Mesendoderm (in vitro differentiated cells): ENCODE measurements at regions not wholly inside any gene's neighbourhood (a gene's known extent, or its start where the extent isn't known, plus 50 kb on each side); places are given as distances from the start of the nearest gene placed in this dataset.
"Not testable (repeated sequence)": the region's sequence is repeated elsewhere in the genome, so short reads cannot be mapped to it uniquely, and the experiment has no call there.

Source experiments
- DNase-seq: peaks from one replicate; pipeline ENCODE4 v3.0.0; 2013
- H2AK5ac ChIP-seq: 2 replicates; pipeline ENCODE4 v1.6.1; 2013; ENCODE audit warnings: low read length, inconsistent platforms
- H2BK120ac ChIP-seq: 2 replicates; pipeline ENCODE4 v1.6.1; 2013; ENCODE audit warnings: low read depth, mild to moderate bottlenecking, low read length, moderate library complexity, mixed read lengths
- H2BK15ac ChIP-seq: replicated peaks from 2 replicates; pipeline ENCODE4 v1.6.1; 2013; ENCODE audit warnings: low read depth, mild to moderate bottlenecking, moderate library complexity
- H2BK5ac ChIP-seq: 2 replicates; pipeline ENCODE4 v1.6.1; 2013; ENCODE audit warnings: low read length, inconsistent platforms
- H3K18ac ChIP-seq: 2 replicates; pipeline ENCODE4 v1.6.1; 2013; ENCODE audit warnings: mild to moderate bottlenecking, low read length, mixed read lengths
- H3K23ac ChIP-seq: one replicate; pipeline ENCODE4 v1.6.1; 2013; ENCODE audit warnings: low read length
- H3K27ac ChIP-seq: 2 replicates; pipeline ENCODE4 v1.5.1; 2013; ENCODE audit warnings: low read depth, mild to moderate bottlenecking, inconsistent platforms, low read length, moderate library complexity
- H3K27me3 ChIP-seq: 2 replicates; pipeline ENCODE4 v1.6.1; 2013; ENCODE audit warnings: low read length, control low read depth, mild to moderate bottlenecking, inconsistent platforms; ENCODE audit not compliant: insufficient read depth, poor library complexity
- H3K36me3 ChIP-seq: 2 replicates; pipeline ENCODE4 v1.6.1; 2013; ENCODE audit warnings: low read length, inconsistent platforms; ENCODE audit not compliant: control insufficient read depth, insufficient read depth
- H3K4ac ChIP-seq: one replicate; pipeline ENCODE4 v1.6.1; 2013; ENCODE audit warnings: low read depth, mild to moderate bottlenecking, low read length, moderate library complexity
- H3K4me1 ChIP-seq: 2 replicates; pipeline ENCODE4 v1.6.1; 2013; ENCODE audit warnings: low read depth, low read length, inconsistent platforms; ENCODE audit not compliant: control insufficient read depth
- H3K4me2 ChIP-seq: 2 replicates; pipeline ENCODE4 v1.6.1; 2013; ENCODE audit warnings: low read length
- H3K4me3 ChIP-seq: 2 replicates; pipeline ENCODE4 v1.5.1; 2013; ENCODE audit warnings: mild to moderate bottlenecking, low read length
- H3K56ac ChIP-seq: one replicate; pipeline ENCODE4 v1.6.1; 2013; ENCODE audit warnings: low read length
- H3K79me1 ChIP-seq: 2 replicates; pipeline ENCODE4 v1.6.1; 2013; ENCODE audit warnings: low read length, inconsistent platforms
- H3K79me2 ChIP-seq: 2 replicates; pipeline ENCODE4 v1.6.1; 2013; ENCODE audit warnings: mild to moderate bottlenecking, low read length; ENCODE audit not compliant: control insufficient read depth, insufficient read depth
- H3K9ac ChIP-seq: 2 replicates; pipeline ENCODE4 v1.6.1; 2013; ENCODE audit warnings: low read length, inconsistent platforms
- H4K5ac ChIP-seq: one replicate; pipeline ENCODE4 v1.6.1; 2013; ENCODE audit warnings: low read length
- H4K8ac ChIP-seq: one replicate; pipeline ENCODE4 v1.6.1; 2013; ENCODE audit warnings: low read depth, mild to moderate bottlenecking, control low read depth, low read length, moderate library complexity
- WGBS: extraction: QIAGEN DNeasy Blood & Tissue Kit; methylation state at CpG from one replicate; pipeline ENCODE4 v1.1.7; 2013; ENCODE audit warnings: low lambda C conversion rate, missing lambda C conversion rate; ENCODE audit not compliant: insufficient coverage; ENCODE audit errors: extremely low coverage; 5-methylcytosine and 5-hydroxymethylcytosine counted together

DNA sequence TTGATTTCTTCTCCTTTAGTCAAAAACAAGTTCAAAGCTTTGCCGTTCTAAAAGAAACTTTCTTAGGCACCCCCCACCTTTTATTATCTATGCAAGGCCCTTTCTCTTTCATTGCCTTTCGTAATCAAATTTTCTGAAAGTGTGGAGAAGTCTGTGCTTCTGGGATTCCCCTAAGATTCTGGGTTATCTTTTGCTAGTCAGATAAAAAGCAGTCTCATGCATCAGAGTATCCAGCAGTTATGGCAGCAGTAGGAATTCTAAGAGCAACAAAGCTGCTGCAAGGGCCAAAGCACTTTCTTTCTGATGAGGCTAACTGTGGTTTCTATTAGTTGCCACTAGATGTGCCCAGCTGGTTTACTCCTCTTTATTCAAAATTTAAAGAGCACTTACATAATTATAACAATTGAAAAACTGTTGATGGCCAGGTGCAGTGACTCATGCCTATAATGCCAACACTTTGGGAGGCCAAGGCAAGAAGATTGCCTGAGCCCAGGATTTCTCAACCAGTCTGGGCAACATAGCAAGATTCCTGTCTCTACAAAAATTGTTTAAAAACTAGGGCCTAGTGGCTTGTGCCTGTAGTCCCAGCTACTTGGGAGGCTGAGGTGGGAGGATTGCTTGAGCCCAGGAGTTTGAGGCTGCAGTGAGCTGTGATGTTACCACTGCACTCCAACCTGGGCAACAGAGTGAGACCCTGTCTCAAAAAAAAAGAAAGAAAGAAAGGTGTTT is 296.2 kb downstream of the PAPSS1 start:
- Histone ChIP-seq H3K18ac (no peak overlapping the region), H3K4me2 (no peak overlapping the region), H3K56ac (no peak overlapping the region), H4K8ac (no peak overlapping the region), H3K79me1 (no peaks in the 10 kb centered on the region), H3K27me3 (no peaks in the 10 kb centered on the region), H3K23ac (no peak overlapping the region), H2AK5ac (no peak overlapping the region), H2BK5ac (no peak overlapping the region), H3K4ac (no peak overlapping the region), H3K27ac (no peak overlapping the region), H3K4me3 (no peak overlapping the region), H3K36me3 (no peaks in the 10 kb centered on the region), H2BK120ac (no peak overlapping the region), H3K4me1 (no peaks in the 10 kb centered on the region), H3K79me2 (no peaks in the 10 kb centered on the region), H4K5ac (no peak overlapping the region), H3K9ac (no peak overlapping the region), H2BK15ac (no peak overlapping the region)
- no CpG with 5 or more reads among the region's 2 CpGs for WGBS
- DNase-seq: peak; percentile 74

DNA sequence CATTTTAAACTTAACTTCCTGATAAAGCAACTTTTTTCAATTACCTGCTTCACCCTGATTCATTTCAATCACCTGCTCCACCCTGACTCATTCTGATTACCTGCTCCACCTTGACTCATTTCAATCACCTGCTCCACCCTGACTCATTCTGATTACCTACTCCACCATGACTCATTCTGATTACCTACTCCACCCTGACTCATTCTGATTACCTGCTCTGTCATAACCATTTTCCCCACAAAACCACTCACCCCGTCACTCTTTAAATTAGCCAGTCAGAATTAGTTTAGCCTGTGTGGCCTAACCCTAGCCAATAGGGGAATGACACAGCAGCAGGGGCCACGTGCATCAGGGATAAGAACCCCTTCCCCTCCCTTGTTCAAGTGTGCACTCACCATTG is 300.5 kb downstream of the PAPSS1 start:
- no CpG with 5 or more reads among the region's 2 CpGs for WGBS
- not testable (repeated sequence) for H3K56ac ChIP-seq, H2BK15ac ChIP-seq, H3K4me3 ChIP-seq, H3K18ac ChIP-seq, H3K4ac ChIP-seq, H3K27ac ChIP-seq, H3K79me2 ChIP-seq, H3K4me2 ChIP-seq, H3K36me3 ChIP-seq, H3K79me1 ChIP-seq, H3K23ac ChIP-seq, H4K5ac ChIP-seq, H2BK5ac ChIP-seq, H3K9ac ChIP-seq, H2AK5ac ChIP-seq, H4K8ac ChIP-seq, H3K4me1 ChIP-seq, H3K27me3 ChIP-seq, H2BK120ac ChIP-seq
- DNase-seq: peak; percentile 7

DNA sequence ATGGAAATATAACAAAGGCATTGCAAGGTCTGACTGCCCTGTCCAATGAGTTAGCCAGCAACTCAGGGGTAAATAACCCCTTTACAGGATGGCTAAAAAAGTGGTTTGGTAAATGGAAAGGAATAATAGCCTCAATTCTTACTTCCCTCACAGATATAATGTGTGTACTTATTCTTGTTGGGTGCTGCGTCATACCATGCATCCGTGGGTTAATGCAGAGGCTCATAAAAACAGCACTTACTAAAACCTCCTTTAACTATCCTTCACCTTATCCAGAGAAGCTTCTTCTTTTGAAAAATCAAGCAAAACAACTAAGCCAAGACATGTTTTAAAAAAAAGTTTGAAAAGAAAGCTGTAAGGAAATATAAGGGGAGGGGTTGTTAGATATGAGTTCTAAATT is 301.0 kb downstream of the PAPSS1 start:
- Histone ChIP-seq H3K4me2 (no peak overlapping the region), H2BK5ac (no peak overlapping the region), H2AK5ac (no peak overlapping the region), H3K27me3 (no peaks in the 10 kb centered on the region), H3K36me3 (no peaks in the 10 kb centered on the region), H3K56ac (no peak overlapping the region), H3K79me2 (no peaks in the 10 kb centered on the region), H4K8ac (no peak overlapping the region), H3K18ac (no peak overlapping the region), H3K4me3 (no peak overlapping the region), H2BK120ac (no peak overlapping the region), H3K79me1 (no peaks in the 10 kb centered on the region), H3K4ac (no peak overlapping the region), H3K4me1 (no peaks in the 10 kb centered on the region), H3K27ac (no peak overlapping the region), H2BK15ac (no peak overlapping the region), H3K23ac (no peak overlapping the region), H3K9ac (no peak overlapping the region), H4K5ac (no peak overlapping the region)
- no peak for DNase-seq
- WGBS: no CpG with 5 or more reads among the region's 2 CpGs

DNA sequence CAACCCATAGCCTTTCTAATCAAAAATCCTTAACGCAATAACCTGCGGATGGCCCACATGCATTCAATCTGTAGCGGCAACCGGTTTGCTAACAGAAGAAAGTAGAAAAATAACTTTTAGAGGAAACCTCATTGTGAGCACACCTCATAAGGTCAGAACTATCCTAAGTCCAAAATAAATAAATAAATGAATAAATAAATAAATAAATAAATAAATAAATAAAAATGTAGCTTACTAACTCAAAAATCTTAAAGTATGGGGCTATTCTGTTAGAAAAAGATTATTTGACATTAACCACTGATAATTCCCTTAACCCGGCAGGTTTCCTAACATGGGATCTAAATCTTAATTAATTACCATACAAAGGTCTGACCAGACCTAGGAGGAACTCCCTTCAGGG is 304.5 kb downstream of the PAPSS1 start:
- not testable (repeated sequence) for H3K56ac ChIP-seq, H2BK15ac ChIP-seq, H2AK5ac ChIP-seq, H3K36me3 ChIP-seq, DNase-seq, H3K4me3 ChIP-seq, H4K8ac ChIP-seq, H3K27me3 ChIP-seq, H3K18ac ChIP-seq, H3K23ac ChIP-seq, H3K4me2 ChIP-seq, H3K4me1 ChIP-seq, H3K79me1 ChIP-seq, H3K79me2 ChIP-seq, H3K9ac ChIP-seq, H3K4ac ChIP-seq, H2BK5ac ChIP-seq, H2BK120ac ChIP-seq, H3K27ac ChIP-seq, H4K5ac ChIP-seq
- WGBS: no CpG with 5 or more reads among the region's 5 CpGs

DNA sequence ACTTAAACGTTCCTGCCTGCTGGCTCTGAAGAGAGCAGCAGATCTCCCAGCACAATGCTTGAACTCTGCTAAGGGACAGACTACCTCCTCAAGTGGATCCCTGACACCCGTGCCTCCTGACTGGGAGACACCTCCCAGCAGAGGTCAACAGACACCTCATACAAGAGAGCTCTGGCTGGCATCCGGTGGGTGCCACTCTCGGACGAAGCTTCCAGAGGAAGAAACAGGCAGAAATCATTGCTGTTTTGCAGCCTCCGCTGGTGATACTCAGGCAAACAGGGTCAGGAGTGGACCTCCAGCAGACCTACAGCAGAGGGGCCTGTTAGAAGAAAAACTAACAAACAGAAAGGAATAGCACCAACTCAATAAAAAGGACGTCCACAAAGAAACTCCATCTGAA is 310.2 kb downstream of the PAPSS1 start:
- not testable (repeated sequence) for H3K18ac ChIP-seq, H3K4me3 ChIP-seq, H3K27ac ChIP-seq, H3K9ac ChIP-seq, H3K56ac ChIP-seq, H3K4ac ChIP-seq, H3K23ac ChIP-seq, H2BK5ac ChIP-seq, H3K4me1 ChIP-seq, H3K4me2 ChIP-seq, H3K36me3 ChIP-seq, H2BK120ac ChIP-seq, H3K27me3 ChIP-seq, DNase-seq, H4K8ac ChIP-seq, H2BK15ac ChIP-seq, H3K79me1 ChIP-seq, H3K79me2 ChIP-seq, H4K5ac ChIP-seq, H2AK5ac ChIP-seq
- WGBS: no CpG with 5 or more reads among the region's 7 CpGs

- WGBS: no CpG with 5 or more reads among the region's 2 CpGs
These were observed 311.1 kb downstream of the PAPSS1 start for GRCh38 chr4:107408968-107409367.

More at GRCh38 chr4:107408968-107409367, 311.1 kb downstream of the PAPSS1 start:
- DNase-seq: no peak
- no peak overlapping the region for H3K4ac ChIP-seq
- no peak overlapping the region for H4K8ac ChIP-seq
- H3K79me1 ChIP-seq: no peaks in the 10 kb centered on the region
- H2BK15ac ChIP-seq: no peak overlapping the region
- no peaks in the 10 kb centered on the region for H3K27me3 ChIP-seq
- no peak overlapping the region for H3K27ac ChIP-seq
- H3K23ac ChIP-seq: no peak overlapping the region
- H3K79me2 ChIP-seq: no peaks in the 10 kb centered on the region
- H2AK5ac ChIP-seq: no peak overlapping the region
- no peak overlapping the region for H3K56ac ChIP-seq
- H3K36me3 ChIP-seq: no peaks in the 10 kb centered on the region
- H3K4me3 ChIP-seq: no peak overlapping the region
- no peak overlapping the region for H4K5ac ChIP-seq
- no peak overlapping the region for H3K18ac ChIP-seq
- H3K4me2 ChIP-seq: no peak overlapping the region
- H3K4me1 ChIP-seq: no peaks in the 10 kb centered on the region
- no peak overlapping the region for H2BK120ac ChIP-seq
- H3K9ac ChIP-seq: no peak overlapping the region
- no peak overlapping the region for H2BK5ac ChIP-seq
